Inflammatory macrophage treated with lipopolysaccharide for 4 hours (primary cell): ENCODE measurements at regions not wholly inside any gene's neighbourhood (a gene's known extent, or its start where the extent isn't known, plus 50 kb on each side); places are given as distances from the start of the nearest gene placed in this dataset.
"Not testable (repeated sequence)": the region's sequence is repeated elsewhere in the genome, so short reads cannot be mapped to it uniquely, and the experiment has no call there.

ENCODE experiments used
- DNase-seq: peaks from one replicate; pipeline ENCODE4 v3.0.0-alpha.2; 2020

DNA sequence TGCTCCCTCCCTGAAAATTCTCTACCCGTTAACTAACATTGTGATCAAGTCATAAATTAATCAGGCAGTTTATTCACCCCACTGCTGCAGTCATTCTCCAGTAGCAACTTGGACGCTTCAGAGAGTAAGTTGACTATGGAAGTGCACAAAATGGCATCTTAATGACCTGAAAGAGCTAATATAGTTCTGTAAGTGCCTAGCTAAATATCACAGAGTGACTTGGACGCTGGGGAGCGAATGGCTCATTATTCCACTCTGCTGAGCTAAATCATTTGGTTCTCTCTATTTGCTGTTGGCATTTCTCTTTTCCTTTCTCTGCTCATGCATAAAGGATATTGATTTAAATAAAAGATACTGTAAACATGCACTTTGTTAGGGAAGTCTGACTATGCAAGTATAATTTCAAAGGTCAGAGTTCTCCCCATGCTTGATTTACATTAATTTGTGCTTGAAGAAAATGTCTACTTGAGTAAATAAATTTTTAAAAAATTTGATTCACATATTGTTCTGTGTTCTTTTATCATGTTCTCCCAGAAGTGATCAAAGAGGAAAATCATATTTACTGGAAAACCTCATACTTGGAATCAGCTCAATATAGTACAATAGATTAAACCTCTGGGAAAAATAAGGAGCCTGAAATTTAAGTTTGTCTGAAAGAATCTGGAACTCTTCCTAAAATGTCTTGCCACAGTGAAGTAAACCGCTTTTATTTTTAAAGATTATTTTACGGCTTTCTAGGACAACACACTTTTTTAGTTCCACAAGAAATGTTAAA lies 169.5 kb upstream of the HAPLN1 start:
- DNase-seq: no peak

DNA sequence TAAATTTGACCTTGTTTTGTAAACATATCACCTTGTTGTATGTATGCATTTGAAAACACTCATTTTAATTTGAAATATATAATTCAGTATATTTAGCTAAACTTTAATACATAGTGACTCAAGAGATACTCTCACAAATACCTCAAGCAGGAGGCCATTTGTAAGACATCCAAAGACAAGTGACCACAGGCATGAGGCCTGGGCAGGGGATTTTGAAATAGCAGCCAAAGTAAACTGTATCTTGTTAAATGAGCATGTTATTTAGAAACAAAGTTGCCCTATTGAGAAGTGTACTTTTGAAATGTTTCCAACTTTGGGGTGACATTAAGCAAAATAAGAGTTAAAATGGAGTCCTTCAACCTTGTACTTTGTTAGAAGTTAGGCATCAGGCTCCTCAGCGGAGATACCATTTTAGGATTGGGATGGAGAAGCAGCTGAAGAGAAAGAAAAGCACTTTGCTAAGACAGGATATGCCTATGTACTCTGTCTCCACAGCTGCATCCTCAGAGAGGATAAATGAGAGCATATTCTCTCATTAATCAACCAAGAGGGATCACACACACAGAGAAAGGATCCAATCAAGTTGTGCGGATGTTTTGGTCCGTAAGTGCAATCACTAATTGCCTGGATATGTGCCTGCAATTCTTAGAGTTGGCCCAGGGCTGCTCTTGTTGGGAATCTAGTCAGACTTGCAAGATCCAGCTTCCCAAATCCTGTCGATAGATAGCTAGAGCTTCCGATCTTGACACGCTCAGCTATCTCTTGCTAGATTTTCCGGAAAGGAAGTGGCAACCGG lies 157.5 kb upstream of the HAPLN1 start:
- DNase-seq: no peak

GRCh38 chr5:83871533-83872395 lies 151.1 kb upstream of the HAPLN1 start:
- DNase-seq: no peak

DNA sequence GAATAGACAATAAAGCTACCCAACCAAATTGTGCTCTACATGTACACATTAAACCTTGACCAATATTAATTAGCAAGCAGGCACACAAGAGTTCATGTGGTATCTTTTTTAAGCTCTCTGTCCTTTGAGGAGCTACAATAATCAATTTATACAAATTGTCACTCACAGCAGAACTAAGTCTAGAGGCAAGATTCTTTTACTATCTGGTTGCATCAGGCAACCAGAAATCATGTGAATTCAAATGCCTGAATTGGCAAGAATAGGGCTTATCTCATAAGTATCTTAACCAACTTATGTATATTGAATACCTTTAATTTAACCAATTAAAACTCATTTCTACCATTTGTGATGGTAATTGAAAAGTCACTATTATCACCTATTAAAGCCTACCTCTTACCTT lies 145.5 kb upstream of the HAPLN1 start:
- no peak for DNase-seq

GRCh38 chr5:83865579-83865978 lies 144.9 kb upstream of the HAPLN1 start:
- DNase-seq: no peak

DNA sequence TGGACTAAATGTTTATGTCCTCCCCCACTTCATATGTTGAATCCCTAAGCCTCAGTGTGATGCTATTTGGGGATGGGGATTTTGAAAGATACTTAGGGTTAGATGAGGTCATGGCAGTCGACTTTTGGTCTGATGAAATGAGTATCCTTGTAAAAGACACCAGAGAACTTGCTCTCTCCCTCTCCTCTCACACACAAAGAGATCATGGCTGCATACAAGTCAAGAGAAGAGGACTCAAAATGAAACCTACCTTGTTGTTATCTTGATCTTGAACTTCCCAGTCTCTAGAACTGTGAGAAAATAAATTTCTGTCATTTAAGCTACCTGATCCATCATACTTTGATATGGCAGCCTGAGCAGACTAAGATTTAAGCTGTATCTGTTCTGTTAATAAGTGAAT lies 144.0 kb upstream of the HAPLN1 start:
- DNase-seq: no peak

DNA sequence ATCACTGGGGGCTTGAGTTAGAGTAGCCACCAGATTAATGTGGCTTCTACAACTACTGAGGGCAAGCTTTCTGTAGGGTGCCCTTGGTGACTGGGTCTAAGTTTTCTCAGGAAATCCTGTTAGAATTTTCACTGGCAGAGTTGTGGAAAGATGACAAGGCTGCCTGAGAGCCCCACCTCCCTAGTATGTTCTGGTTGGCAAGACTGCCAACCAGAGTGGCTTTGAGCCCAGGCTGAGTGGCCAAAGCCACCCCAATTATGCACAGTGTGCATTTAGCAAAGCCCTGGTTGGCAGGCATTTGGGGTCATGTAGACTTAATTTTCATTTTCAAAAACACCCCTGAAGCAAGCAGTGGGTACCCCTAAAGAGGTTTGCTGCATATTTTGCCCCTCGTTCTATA lies 136.7 kb upstream of the HAPLN1 start:
- no peak for DNase-seq

DNA sequence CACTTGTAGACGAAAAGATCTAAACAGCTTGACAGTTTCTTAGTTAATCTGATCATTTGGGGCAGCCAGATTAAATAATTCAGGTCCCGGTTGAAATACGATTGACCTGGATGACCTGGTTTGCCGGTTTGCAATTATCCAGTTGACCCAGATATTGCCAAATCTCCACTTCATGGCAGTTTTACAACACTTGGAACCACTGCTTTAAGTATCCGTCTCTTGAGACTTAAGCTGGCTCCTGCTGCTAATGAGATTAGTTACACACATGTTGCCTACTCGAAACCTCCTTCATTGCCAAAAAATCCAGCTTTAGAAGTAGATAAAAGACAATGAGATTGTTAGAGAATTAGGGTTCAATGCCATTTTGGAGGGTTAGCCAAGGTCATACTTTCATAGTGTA lies 136.2 kb upstream of the HAPLN1 start:
- DNase-seq: no peak

DNA sequence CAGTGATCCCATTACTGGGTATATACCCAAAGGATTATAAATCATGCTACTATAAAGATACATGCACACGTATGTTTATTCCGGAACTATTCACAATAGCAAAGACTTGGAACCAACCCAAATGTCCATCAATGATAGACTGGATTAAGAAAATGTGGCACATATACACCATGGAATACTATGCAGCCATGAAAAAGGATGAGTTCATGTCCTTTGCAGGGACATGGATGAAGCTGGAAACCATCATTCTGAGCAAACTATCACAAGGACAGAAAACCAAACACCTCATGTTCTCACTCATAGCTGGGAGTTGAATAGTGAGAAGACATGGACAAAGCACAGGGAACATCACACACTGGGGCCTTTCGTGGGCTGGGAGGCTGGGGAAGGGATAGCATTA lies 129.8 kb upstream of the HAPLN1 start:
- not testable (repeated sequence) for DNase-seq

DNA sequence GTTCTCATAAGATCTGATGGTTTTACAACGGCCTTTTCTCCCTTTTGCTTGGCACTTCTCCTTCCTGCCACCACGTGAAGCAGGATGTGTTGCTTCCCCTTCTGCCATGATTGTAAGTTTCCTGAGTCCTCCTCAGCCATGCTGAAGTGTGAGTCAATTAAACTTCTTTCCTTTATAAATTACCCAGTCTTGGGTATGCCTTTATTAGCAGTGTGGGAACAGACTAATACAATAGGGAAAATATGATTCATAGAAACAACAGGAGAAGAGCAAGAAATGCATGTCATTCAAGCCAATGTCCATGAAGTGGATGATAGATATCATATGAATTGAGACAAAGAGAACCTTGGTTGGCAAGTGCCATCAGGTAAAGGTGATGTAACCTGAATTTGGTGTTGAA lies 128.3 kb upstream of the HAPLN1 start:
- peak; percentile 1 for DNase-seq

GRCh38 chr5:83846624-83847350 lies 126.1 kb upstream of the HAPLN1 start:
- no peak for DNase-seq

DNA sequence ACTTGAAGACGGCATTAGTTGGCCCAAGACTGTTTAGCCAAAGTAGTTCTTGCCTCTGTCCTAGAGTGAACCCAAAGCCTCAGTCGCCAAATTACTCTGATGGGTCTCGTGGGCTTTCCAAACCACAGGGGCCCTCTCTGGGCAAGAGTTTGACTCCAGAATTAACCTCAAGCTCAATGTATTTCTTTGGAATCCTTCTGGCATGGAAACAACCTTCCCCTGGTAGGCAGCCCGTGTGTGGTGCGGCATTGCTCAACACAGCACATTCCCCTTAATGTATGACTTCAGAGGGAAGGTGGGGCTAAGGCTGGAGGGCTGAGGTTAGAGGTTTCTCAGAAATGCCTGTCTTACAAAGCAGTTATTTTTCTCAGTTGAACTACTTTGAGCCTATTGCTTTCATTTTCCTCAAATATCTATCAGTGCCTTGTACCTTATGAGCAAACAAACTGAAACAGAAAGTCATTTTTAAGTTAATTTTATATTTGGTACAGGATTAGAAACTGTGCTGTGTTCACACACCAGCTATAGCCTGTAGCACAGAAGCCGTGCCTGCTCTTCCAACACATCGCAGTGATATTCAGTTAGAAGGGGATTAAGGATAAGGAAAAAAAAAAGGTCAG lies 123.9 kb upstream of the HAPLN1 start:
- peak; percentile 1 for DNase-seq

- no peak for DNase-seq
These were observed 119.1 kb upstream of the HAPLN1 start for GRCh38 chr5:83839788-83840187.

- no peak for DNase-seq
These were observed 118.6 kb upstream of the HAPLN1 start for GRCh38 chr5:83839256-83839655.

- no peak for DNase-seq
These were observed 116.7 kb upstream of the HAPLN1 start for GRCh38 chr5:83837265-83837907.

- DNase-seq: no peak
These were observed 113.7 kb upstream of the HAPLN1 start for GRCh38 chr5:83834306-83834705.

- no peak for DNase-seq
These were observed 111.2 kb upstream of the HAPLN1 start for GRCh38 chr5:83831834-83832233.

DNA sequence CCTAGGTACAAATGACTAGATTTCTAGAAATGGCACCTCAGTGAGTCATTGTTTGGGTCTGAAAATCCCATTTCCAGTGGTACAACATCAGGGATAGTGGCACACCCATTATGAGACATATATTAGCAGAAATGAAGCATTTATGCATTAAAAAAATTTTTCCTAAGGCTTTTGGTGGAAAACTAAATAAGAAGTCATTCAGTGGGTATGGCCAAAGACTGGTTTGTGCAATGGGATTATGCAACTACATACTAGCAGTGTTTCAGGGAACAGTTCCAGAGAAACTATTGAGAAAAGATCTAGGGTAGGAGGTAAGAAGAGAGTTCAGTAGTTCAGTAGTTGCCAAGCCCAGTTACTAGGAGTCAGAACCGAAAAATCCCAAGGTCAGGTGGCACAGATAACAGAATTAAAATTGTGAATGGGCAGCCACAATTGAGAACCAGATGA lies 106.5 kb upstream of the HAPLN1 start:
- DNase-seq: peak; percentile 3

DNA sequence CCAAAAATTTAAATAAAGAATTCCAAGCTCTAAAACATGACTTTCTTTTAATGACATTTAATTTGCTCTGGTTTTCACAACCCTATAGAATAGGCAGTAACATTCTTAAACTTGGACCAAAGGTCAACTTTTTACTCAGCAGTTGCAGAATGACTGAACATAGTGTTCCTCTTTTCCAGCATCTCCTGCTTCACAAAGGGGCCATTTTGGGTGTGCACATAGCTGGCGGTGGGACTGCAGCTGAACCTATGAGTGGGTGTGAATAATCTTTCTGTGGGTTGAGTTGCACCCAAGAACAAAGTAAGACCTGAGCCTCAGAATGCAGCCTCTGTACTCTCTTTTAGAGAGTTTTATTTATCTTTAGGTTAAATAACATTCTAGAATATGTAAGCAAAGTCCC lies 96.9 kb upstream of the HAPLN1 start:
- DNase-seq: no peak

GRCh38 chr5:83815661-83816060 lies 95.0 kb upstream of the HAPLN1 start:
- no peak for DNase-seq

DNA sequence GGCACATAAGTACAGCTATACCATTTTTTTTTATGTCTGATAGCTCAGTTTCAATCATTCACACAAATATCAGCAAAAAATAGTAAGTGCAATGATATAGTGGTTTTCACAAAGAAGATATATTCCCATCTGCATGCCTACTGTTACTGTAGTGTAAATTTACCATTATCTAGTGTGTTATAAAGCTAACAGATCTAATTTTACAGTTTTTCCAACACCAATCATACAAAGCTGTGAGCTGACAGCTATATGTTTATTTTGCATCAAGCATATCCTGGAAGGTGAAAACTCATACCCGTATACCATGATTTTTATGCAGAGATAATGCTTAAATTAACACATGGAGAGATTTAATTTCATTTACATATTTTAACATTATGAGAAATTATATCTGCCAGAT lies 89.9 kb upstream of the HAPLN1 start:
- DNase-seq: no peak

GRCh38 chr5:83802686-83803085 lies 82.0 kb upstream of the HAPLN1 start:
- no peak for DNase-seq
